ENCODE measurements at regions not wholly inside any gene's neighbourhood (a gene's known extent, or its start where the extent isn't known, plus 50 kb on each side); places are given as distances from the start of the nearest gene placed in this dataset.

DNA sequence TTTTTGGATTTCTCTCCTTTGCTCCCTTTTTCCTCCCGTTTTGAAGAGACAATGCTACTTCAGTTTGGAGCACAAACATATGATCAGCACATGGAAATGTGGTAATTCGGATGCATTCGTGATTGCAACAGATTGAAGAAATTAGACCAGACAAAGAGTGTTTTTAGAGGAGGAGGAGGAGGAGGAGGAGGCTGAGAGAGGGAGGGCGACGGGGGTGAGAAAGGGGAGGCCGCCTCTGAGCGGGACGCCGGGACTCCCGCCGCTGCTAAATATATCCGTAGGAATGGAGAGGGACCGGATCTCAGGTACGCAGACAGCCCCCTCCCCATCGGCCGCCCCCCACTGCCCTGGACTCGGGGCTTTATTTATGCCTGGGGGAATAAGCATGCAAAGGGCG, 179.3 kb downstream of the SEC14L1 start:
- TF ChIP-seq, protein P1, sequence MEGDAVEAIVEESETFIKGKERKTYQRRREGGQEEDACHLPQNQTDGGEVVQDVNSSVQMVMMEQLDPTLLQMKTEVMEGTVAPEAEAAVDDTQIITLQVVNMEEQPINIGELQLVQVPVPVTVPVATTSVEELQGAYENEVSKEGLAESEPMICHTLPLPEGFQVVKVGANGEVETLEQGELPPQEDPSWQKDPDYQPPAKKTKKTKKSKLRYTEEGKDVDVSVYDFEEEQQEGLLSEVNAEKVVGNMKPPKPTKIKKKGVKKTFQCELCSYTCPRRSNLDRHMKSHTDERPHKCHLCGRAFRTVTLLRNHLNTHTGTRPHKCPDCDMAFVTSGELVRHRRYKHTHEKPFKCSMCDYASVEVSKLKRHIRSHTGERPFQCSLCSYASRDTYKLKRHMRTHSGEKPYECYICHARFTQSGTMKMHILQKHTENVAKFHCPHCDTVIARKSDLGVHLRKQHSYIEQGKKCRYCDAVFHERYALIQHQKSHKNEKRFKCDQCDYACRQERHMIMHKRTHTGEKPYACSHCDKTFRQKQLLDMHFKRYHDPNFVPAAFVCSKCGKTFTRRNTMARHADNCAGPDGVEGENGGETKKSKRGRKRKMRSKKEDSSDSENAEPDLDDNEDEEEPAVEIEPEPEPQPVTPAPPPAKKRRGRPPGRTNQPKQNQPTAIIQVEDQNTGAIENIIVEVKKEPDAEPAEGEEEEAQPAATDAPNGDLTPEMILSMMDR (IDR thresholded peaks at IDR 0.05): no peak
- TF ChIP-seq POLR2A (IDR thresholded peaks at IDR 0.05): no peak
